IMR-90 (cell line): ENCODE measurements at regions not wholly inside any gene's neighbourhood (a gene's known extent, or its start where the extent isn't known, plus 50 kb on each side); places are given as distances from the start of the nearest gene placed in this dataset.

Source experiments
- CEBPB ChIP-seq: IDR thresholded peaks from 2 replicates; pipeline ENCODE4 v1.6.1; 2012; ENCODE audit warnings: low read depth, low read length, improper control_type of control experiment
- CHD1 ChIP-seq: IDR thresholded peaks from 2 replicates; pipeline ENCODE4 v1.6.1; 2012; ENCODE audit warnings: low read depth, low read length, improper control_type of control experiment
- CTCF ChIP-seq: conservative IDR thresholded peaks from 2 replicates; pipeline ENCODE4 v1.5.1; 2012; ENCODE audit warnings: mild to moderate bottlenecking, low read depth, low read length, improper control_type of control experiment
- ELK1 ChIP-seq: fragments of 150-350 bp; IDR thresholded peaks from 2 replicates; pipeline ENCODE4 v1.6.1; 2016; ENCODE audit warnings: low read depth, mild to moderate bottlenecking, low read length, moderate library complexity, borderline replicate concordance
- MAZ ChIP-seq: IDR thresholded peaks from 2 replicates; pipeline ENCODE4 v1.6.1; 2012; ENCODE audit warnings: low read depth, mild to moderate bottlenecking, low read length, improper control_type of control experiment, moderate library complexity, borderline replicate concordance
- MXI1 ChIP-seq: IDR thresholded peaks from 2 replicates; pipeline ENCODE4 v1.6.1; 2012; ENCODE audit warnings: low read depth, mild to moderate bottlenecking, low read length, moderate library complexity, borderline replicate concordance
- POLR2A ChIP-seq: IDR thresholded peaks from 2 replicates; pipeline ENCODE4 v1.6.1; 2012; ENCODE audit warnings: mild to moderate bottlenecking, low read depth, low read length
- RAD21 ChIP-seq: IDR thresholded peaks from 2 replicates; pipeline ENCODE4 v1.6.1; 2012; ENCODE audit warnings: low read length, improper control_type of control experiment
- RFX5 ChIP-seq: IDR thresholded peaks from 2 replicates; pipeline ENCODE4 v1.8.0; 2012; ENCODE audit warnings: low read depth, mild to moderate bottlenecking, low read length, moderate library complexity
- SMC3 ChIP-seq: fragments of 150-350 bp; IDR thresholded peaks from 2 replicates; pipeline ENCODE4 v1.6.1; 2016; ENCODE audit warnings: low read depth, mild to moderate bottlenecking, antibody characterized with exemption, low read length, moderate library complexity
- USF2 ChIP-seq: fragments of 150-350 bp; IDR thresholded peaks from 2 replicates; pipeline ENCODE4 v1.6.1; 2017; ENCODE audit warnings: mild to moderate bottlenecking, antibody characterized with exemption, low read length, low read depth

GRCh38 chr2:238567067-238567855 is 140.5 kb downstream of the ASB1 start:
- TF ChIP-seq ELK1, result no peak
- no peak for TF ChIP-seq SMC3
- no peak for TF ChIP-seq CTCF
- TF ChIP-seq CEBPB, result no peak
- no peak for TF ChIP-seq POLR2A
- TF ChIP-seq RAD21, result no peak
- no peak for TF ChIP-seq USF2
- no peak for TF ChIP-seq RFX5
- TF ChIP-seq CHD1, result no peak
- TF ChIP-seq MXI1, result no peak
- no peak for TF ChIP-seq MAZ
